ENCODE measurements at regions not wholly inside any gene's neighbourhood (a gene's known extent, or its start where the extent isn't known, plus 50 kb on each side); places are given as distances from the start of the nearest gene placed in this dataset.

DNA sequence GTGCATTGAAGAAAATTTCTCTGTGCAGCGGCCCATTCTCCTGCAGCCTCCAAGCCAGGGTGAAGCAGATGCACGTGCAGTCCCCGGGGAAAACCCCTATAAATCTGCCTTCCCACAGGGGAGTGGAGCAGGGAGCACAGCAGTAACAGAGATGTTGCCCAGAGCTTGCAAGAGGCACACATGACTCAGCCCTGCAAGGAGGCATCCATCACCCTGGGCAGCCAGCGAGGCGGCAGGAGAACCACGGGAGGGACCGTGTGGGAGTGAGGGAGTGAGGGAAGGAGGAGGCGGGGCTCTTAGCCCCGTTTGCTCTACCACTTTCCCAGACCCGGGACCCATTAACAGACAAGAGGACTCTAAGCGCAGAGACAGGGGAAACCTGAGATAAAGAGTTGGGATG, 96.2 kb upstream of the ARAP3 start (continued):
- TF ChIP-seq SPEN (CRISPR knock-in tag; IDR thresholded peaks at IDR 0.05; ENCODE audit: low read depth), result no peak
- no peak for TF ChIP-seq TCF7 (IDR thresholded peaks at IDR 0.05; ENCODE audit: low read depth)

GRCh38 chr5:141777711-141778110, 95.7 kb upstream of the ARAP3 start:
- H3K27ac ChIP-seq (ENCODE audit: extremely low read length, insufficient read depth, low read length), result no peak overlapping the region

More at GRCh38 chr5:141777711-141778110, 95.7 kb upstream of the ARAP3 start:
- ChIA-PET CTCF (ENCODE audit: low intra/inter-chr PET ratio, low total read pairs) (no interaction called here), POLR2A (no interaction called here)
- H3K36me3 ChIP-seq (replicated peaks in 1 of 2; ENCODE audit: control insufficient read depth in 1 of 2, insufficient read depth in 2 of 2, low read length in 2 of 2), result no peaks in the 10 kb centered on the region
- H3K9me3 ChIP-seq (ENCODE audit: low read length), result no peaks in the 10 kb centered on the region
- no peak overlapping the region for H2AFZ ChIP-seq (ENCODE audit: low read length)
- WGBS (ENCODE audit: low lambda C conversion rate), result no CpG with 5 or more reads among the region's 2 CpGs
- intact Hi-C loops (cut with micrococcal nuclease; ENCODE audit: unreplicated experiment) (no loop called here), in situ Hi-C loops (cut with HindIII; ENCODE audit: extremely low pct_ligation_motif_present, low pct_unique_long_range_greater_than_20kb) (no loop called here)
- no peak for DNase-seq (ENCODE audit: low spot score)
- no peaks in the 10 kb centered on the region for H3K79me2 ChIP-seq (ENCODE audit: insufficient read depth, low read length)
- H3K4me2 ChIP-seq (ENCODE audit: low read depth, low read length), result no peak overlapping the region
- no peaks in the 10 kb centered on the region for H3K4me1 ChIP-seq (ENCODE audit: insufficient read depth, low read length)
- peaks cover 3 to 5% of the 10 kb centered on the region in 2 experiments; a peak in 3 of 5 replicates for H3K27me3 ChIP-seq (ENCODE audit: control insufficient read depth in 1 of 2, insufficient read depth in 2 of 2, low read length in 2 of 2)
- H4K20me1 ChIP-seq (ENCODE audit: insufficient read depth, low read length), result no peaks in the 10 kb centered on the region
- no peak overlapping the region for H3K9ac ChIP-seq (ENCODE audit: insufficient read depth, low read depth, low read length)
- no peak for FAIRE-seq
- no peak for ATAC-seq
- TF ChIP-seq ZNF431 (CRISPR knock-in tag; IDR thresholded peaks at IDR 0.05; ENCODE audit: borderline replicate concordance, low read depth) (no peak), PRPF4 (IDR thresholded peaks at IDR 0.05; ENCODE audit: low read depth, low read length, poor library complexity, severe bottlenecking) (no peak), STAT5B (CRISPR knock-in tag; IDR thresholded peaks at IDR 0.05) (no peak), ZNF776 (CRISPR knock-in tag; IDR thresholded peaks at IDR 0.05) (no peak), KLF13 (CRISPR knock-in tag; IDR thresholded peaks at IDR 0.05) (no peak), SIN3A (IDR thresholded peaks at IDR 0.05; ENCODE audit: borderline replicate concordance, low read depth, low read length) (no peak), ZNF660 (CRISPR knock-in tag; IDR thresholded peaks at IDR 0.05; ENCODE audit: borderline replicate concordance, low read depth) (no peak), ZNF562 (CRISPR knock-in tag; IDR thresholded peaks at IDR 0.05; ENCODE audit: borderline replicate concordance) (no peak), JUNB (CRISPR knock-in tag; IDR thresholded peaks at IDR 0.05; ENCODE audit: borderline replicate concordance) (no peak), CHD4 (IDR thresholded peaks at IDR 0.05; ENCODE audit: borderline replicate concordance, low read length) (no peak), RBFOX2 (IDR thresholded peaks at IDR 0.05; ENCODE audit: low read depth, low read length) (no peak)
- TF ChIP-seq, protein P1, sequence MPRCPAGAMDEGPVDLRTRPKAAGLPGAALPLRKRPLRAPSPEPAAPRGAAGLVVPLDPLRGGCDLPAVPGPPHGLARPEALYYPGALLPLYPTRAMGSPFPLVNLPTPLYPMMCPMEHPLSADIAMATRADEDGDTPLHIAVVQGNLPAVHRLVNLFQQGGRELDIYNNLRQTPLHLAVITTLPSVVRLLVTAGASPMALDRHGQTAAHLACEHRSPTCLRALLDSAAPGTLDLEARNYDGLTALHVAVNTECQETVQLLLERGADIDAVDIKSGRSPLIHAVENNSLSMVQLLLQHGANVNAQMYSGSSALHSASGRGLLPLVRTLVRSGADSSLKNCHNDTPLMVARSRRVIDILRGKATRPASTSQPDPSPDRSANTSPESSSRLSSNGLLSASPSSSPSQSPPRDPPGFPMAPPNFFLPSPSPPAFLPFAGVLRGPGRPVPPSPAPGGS (CRISPR knock-in tag; IDR thresholded peaks at IDR 0.05), result no peak
- BruUV-seq (replicated peaks), result no TSS peak
- no peak overlapping the region for H3K4me3 ChIP-seq (replicated peaks in 1 of 3; ENCODE audit: insufficient read depth in 1 of 3, low read depth in 2 of 3, low read length in 3 of 3)

All from HepG2 (cell line).